Peyer's patch (tissue), 4 donors: ENCODE measurements at regions not wholly inside any gene's neighbourhood (a gene's known extent, or its start where the extent isn't known, plus 50 kb on each side); places are given as distances from the start of the nearest gene placed in this dataset.
"Not testable (repeated sequence)": the region's sequence is repeated elsewhere in the genome, so short reads cannot be mapped to it uniquely, and the experiment has no call there.

Source experiments
- DNase-seq, 3 donors: peaks; one replicate each; pipeline ENCODE4 v3.0.0-alpha.2; 2017 to 2019
- H3K27ac ChIP-seq, 4 donors: fragments of 200-600 bp; sonication (generic); one replicate each; pipeline ENCODE4 v1.5.1; 2016 to 2019
- H3K27me3 ChIP-seq, 2 donors: fragments of 200-600 bp; sonication (generic); one replicate each; pipeline ENCODE4 v1.5.1; 2019
- H3K36me3 ChIP-seq, 3 donors: fragments of 200-600 bp; sonication (generic); one replicate each; pipeline ENCODE4 v1.5.1; 2016 to 2019
- H3K4me1 ChIP-seq, 4 donors: fragments of 200-600 bp; sonication (generic); one replicate each; pipeline ENCODE4 v1.5.1; 2016 to 2019
- H3K4me3 ChIP-seq, 4 donors: fragments of 200-600 bp; sonication (generic); 1 replicate in 3 of 4; 2 replicates in 1 of 4; pipeline ENCODE4 v1.5.1; 2016 to 2019; ENCODE audit warnings: mild to moderate bottlenecking in 1 of 4
- H3K9me3 ChIP-seq, 4 donors: fragments of 200-600 bp; sonication (generic); one replicate each; pipeline ENCODE4 v1.5.1; 2016 to 2019; ENCODE audit warnings: mild to moderate bottlenecking in 1 of 4
- POLR2A ChIP-seq, 2 donors: fragments of 450-650 bp; IDR thresholded peaks; one replicate each; pipeline ENCODE4 v1.5.1; 2017; ENCODE audit warnings: antibody characterized with exemption in 2 of 2, mild to moderate bottlenecking in 2 of 2, moderate library complexity in 2 of 2
- TF ChIP-seq, protein P1 (sequence below), 6 experiments: fragments of 450-650 bp in 4 of 6; fragments of 200-600 bp in 2 of 6; sonication (generic) in 1 of 6; IDR thresholded peaks; one replicate each; pipeline ENCODE4 v1.5.1; 2017 to 2019; ENCODE audit warnings: antibody characterized with exemption in 6 of 6, mild to moderate bottlenecking in 3 of 6, moderate library complexity in 1 of 6

- no peak overlapping the region for H3K4me3 ChIP-seq
- no peak overlapping the region for H3K27ac ChIP-seq
- H3K36me3 ChIP-seq, result no peaks in the 10 kb centered on the region
- no peaks in the 10 kb centered on the region for H3K4me1 ChIP-seq
- H3K9me3 ChIP-seq, result no peaks in the 10 kb centered on the region
- H3K27me3 ChIP-seq, result no peaks in the 10 kb centered on the region
- TF ChIP-seq POLR2A (IDR thresholded peaks at IDR 0.05), result no peak
- TF ChIP-seq, protein P1, sequence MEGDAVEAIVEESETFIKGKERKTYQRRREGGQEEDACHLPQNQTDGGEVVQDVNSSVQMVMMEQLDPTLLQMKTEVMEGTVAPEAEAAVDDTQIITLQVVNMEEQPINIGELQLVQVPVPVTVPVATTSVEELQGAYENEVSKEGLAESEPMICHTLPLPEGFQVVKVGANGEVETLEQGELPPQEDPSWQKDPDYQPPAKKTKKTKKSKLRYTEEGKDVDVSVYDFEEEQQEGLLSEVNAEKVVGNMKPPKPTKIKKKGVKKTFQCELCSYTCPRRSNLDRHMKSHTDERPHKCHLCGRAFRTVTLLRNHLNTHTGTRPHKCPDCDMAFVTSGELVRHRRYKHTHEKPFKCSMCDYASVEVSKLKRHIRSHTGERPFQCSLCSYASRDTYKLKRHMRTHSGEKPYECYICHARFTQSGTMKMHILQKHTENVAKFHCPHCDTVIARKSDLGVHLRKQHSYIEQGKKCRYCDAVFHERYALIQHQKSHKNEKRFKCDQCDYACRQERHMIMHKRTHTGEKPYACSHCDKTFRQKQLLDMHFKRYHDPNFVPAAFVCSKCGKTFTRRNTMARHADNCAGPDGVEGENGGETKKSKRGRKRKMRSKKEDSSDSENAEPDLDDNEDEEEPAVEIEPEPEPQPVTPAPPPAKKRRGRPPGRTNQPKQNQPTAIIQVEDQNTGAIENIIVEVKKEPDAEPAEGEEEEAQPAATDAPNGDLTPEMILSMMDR (IDR thresholded peaks at IDR 0.05), result no peak
- DNase-seq, result no peak
Observed at GRCh38 chr22:48402591-48403031, 1425.1 kb downstream of the BRD1 start.

GRCh38 chr22:48401523-48401922, 1426.2 kb downstream of the BRD1 start:
- H3K27ac ChIP-seq, DNase-seq, H3K4me1 ChIP-seq, H3K27me3 ChIP-seq, H3K36me3 ChIP-seq, H3K9me3 ChIP-seq, H3K4me3 ChIP-seq: not testable (repeated sequence)

GRCh38 chr22:48398181-48398905, 1429.3 kb downstream of the BRD1 start:
- H3K4me3 ChIP-seq, result no peak overlapping the region
- H3K27me3 ChIP-seq, result no peaks in the 10 kb centered on the region
- peak in 1 of 3 donors; percentile 21 for DNase-seq
- H3K9me3 ChIP-seq, result no peaks in the 10 kb centered on the region
- TF ChIP-seq, protein P1 (IDR thresholded peaks at IDR 0.05), result no peak
- no peak for TF ChIP-seq POLR2A (IDR thresholded peaks at IDR 0.05)
- H3K27ac ChIP-seq, result no peak overlapping the region
- H3K36me3 ChIP-seq, result no peaks in the 10 kb centered on the region
- no peaks in the 10 kb centered on the region for H3K4me1 ChIP-seq

- TF ChIP-seq, protein P1 (IDR thresholded peaks at IDR 0.05), result no peak
- no peak for TF ChIP-seq POLR2A (IDR thresholded peaks at IDR 0.05)
- Histone ChIP-seq H3K4me1 (no peaks in the 10 kb centered on the region), H3K27ac (no peak overlapping the region), H3K9me3 (no peaks in the 10 kb centered on the region), H3K27me3 (no peaks in the 10 kb centered on the region), H3K4me3 (no peak overlapping the region), H3K36me3 (no peaks in the 10 kb centered on the region)
- DNase-seq, result peak in 1 of 3 donors; percentile 19
Observed at GRCh38 chr22:48397531-48398180, 1430.0 kb downstream of the BRD1 start.

- Histone ChIP-seq H3K9me3 (no peaks in the 10 kb centered on the region), H3K27ac (no peak overlapping the region), H3K4me3 (no peak overlapping the region), H3K4me1 (no peaks in the 10 kb centered on the region), H3K27me3 (no peaks in the 10 kb centered on the region), H3K36me3 (no peaks in the 10 kb centered on the region)
- no peak for TF ChIP-seq POLR2A (IDR thresholded peaks at IDR 0.05)
- TF ChIP-seq, protein P1 (IDR thresholded peaks at IDR 0.05), result no peak
- peak in 1 of 3 donors; percentile 42 for DNase-seq
Observed at GRCh38 chr22:48396785-48397530, 1430.7 kb downstream of the BRD1 start.
